ENCODE measurements at regions not wholly inside any gene's neighbourhood (a gene's known extent, or its start where the extent isn't known, plus 50 kb on each side); places are given as distances from the start of the nearest gene placed in this dataset.

DNA sequence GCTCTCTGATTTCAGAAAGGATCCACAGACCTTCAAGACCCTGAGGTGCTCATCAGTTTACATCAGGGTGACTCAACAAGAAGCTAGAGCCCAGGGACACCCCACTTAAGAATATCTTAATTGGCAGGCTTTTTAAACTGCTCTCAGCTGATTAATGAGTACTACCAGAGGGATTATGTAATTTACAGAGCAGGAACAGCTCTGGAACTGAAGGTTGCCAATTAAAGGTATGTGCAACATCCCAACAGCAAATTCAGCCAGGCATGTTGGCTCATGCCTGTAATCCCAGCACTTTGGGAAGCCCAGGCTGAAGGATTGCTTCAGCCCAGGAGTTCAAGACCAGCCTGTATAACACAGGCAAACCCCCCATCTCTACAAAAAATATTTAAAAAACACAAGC lies 295.7 kb downstream of the SETD4 start:
- H3K36me3 ChIP-seq (ENCODE audit: control insufficient read depth in 4 of 4, insufficient read depth in 4 of 4, low read length in 4 of 4) = no peaks in the 10 kb centered on the region
- no peak for ATAC-seq (ENCODE audit: insufficient read depth, low FRiP score)
- DNase-seq = no peak
- no peaks in the 10 kb centered on the region for H3K4me1 ChIP-seq (ENCODE audit: control insufficient read depth in 5 of 5, insufficient read depth in 5 of 5, low read length in 5 of 5)
- H3K9me3 ChIP-seq (ENCODE audit: control insufficient read depth in 4 of 4, insufficient read depth in 3 of 4, low read length in 3 of 4) = no peaks in the 10 kb centered on the region
- no peak overlapping the region for H3K27ac ChIP-seq (ENCODE audit: low read depth in 1 of 2, low read length in 1 of 2)
- no peaks in the 10 kb centered on the region for H3K27me3 ChIP-seq (ENCODE audit: control insufficient read depth in 3 of 3, insufficient read depth in 3 of 3, low read length in 2 of 3)
- H3K4me3 ChIP-seq = no peak overlapping the region
- TF ChIP-seq CTCF (IDR thresholded peaks at IDR 0.05; ENCODE audit: control extremely low read depth, extremely low read depth) = no peak
- H3K9ac ChIP-seq (ENCODE audit: insufficient read depth in 1 of 2, low read length in 2 of 2) = no peak overlapping the region

DNA sequence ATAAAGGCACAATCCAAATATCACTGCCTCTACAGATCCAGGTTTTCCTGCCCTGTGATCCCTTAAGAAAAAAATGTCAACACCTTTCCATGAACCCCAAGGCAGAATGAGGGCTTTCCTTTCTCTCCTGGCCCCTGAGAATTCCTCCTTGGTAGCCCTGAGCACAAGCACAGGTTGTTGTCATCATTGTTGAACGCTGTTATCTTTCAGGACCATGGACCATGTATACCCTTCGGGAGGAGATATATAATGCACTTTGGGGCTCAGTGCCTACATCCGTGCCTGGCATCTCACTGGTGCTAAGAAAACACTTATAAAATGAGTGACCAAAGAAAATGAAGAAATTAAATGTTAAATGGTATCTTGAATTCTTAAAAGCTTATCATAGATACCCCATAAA lies 296.2 kb downstream of the SETD4 start:
- 92% methylated on average over 3 of the region's 3 CpGs for WGBS, 2 donors
- TF ChIP-seq CTCF (IDR thresholded peaks at IDR 0.05; ENCODE audit: control extremely low read depth, extremely low read depth) = no peak
- no peak for ATAC-seq (ENCODE audit: insufficient read depth, low FRiP score)
- Histone ChIP-seq H3K27ac (ENCODE audit: low read depth in 1 of 2, low read length in 1 of 2) (no peak overlapping the region), H3K9me3 (ENCODE audit: control insufficient read depth in 4 of 4, insufficient read depth in 3 of 4, low read length in 3 of 4) (no peaks in the 10 kb centered on the region), H3K9ac (ENCODE audit: insufficient read depth in 1 of 2, low read length in 2 of 2) (no peak overlapping the region), H3K27me3 (ENCODE audit: control insufficient read depth in 3 of 3, insufficient read depth in 3 of 3, low read length in 2 of 3) (no peaks in the 10 kb centered on the region), H3K4me3 (no peak overlapping the region), H3K36me3 (ENCODE audit: control insufficient read depth in 4 of 4, insufficient read depth in 4 of 4, low read length in 4 of 4) (no peaks in the 10 kb centered on the region), H3K4me1 (ENCODE audit: control insufficient read depth in 5 of 5, insufficient read depth in 5 of 5, low read length in 5 of 5) (no peaks in the 10 kb centered on the region)
- DNase-seq = no peak

DNA sequence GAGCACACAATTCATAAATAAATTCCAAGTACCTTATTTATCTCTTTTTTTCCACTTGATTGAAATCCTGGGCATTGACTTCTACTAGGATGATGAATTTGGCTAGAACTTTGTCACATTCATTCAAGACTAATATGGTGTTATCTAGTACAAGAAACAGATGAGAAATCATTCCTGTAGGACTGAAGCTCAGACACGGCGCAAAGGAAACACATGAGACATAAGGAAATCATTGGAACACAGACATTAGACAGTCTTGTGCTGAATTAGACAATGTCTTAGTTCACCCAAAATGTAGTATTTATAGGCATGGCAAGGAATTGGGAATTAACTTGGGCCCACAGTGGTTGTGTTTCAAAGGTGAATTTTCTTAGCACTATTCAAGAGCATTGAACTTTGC lies 305.7 kb downstream of the SETD4 start:
- H3K27ac ChIP-seq (ENCODE audit: low read depth in 1 of 2, low read length in 1 of 2) = no peak overlapping the region
- peaks cover 0 to 5% (median 1%) of the 10 kb centered on the region in 4 donors for H3K9me3 ChIP-seq (ENCODE audit: control insufficient read depth in 4 of 4, insufficient read depth in 3 of 4, low read length in 3 of 4)
- H3K4me3 ChIP-seq = no peak overlapping the region
- no peaks in the 10 kb centered on the region for H3K36me3 ChIP-seq (ENCODE audit: control insufficient read depth in 4 of 4, insufficient read depth in 4 of 4, low read length in 4 of 4)
- no peak for TF ChIP-seq CTCF (IDR thresholded peaks at IDR 0.05; ENCODE audit: control extremely low read depth, extremely low read depth)
- peaks cover 0 to 7% (median 0%) of the 10 kb centered on the region in 3 donors for H3K27me3 ChIP-seq (ENCODE audit: control insufficient read depth in 3 of 3, insufficient read depth in 3 of 3, low read length in 2 of 3)
- no peaks in the 10 kb centered on the region for H3K4me1 ChIP-seq (ENCODE audit: control insufficient read depth in 5 of 5, insufficient read depth in 5 of 5, low read length in 5 of 5)
- no peak overlapping the region for H3K9ac ChIP-seq (ENCODE audit: insufficient read depth in 1 of 2, low read length in 2 of 2)
- WGBS, 2 donors = 78 to 86% methylated on average over 2 of the region's 2 CpGs
- ATAC-seq (ENCODE audit: insufficient read depth, low FRiP score) = no peak
- no peak for DNase-seq

DNA sequence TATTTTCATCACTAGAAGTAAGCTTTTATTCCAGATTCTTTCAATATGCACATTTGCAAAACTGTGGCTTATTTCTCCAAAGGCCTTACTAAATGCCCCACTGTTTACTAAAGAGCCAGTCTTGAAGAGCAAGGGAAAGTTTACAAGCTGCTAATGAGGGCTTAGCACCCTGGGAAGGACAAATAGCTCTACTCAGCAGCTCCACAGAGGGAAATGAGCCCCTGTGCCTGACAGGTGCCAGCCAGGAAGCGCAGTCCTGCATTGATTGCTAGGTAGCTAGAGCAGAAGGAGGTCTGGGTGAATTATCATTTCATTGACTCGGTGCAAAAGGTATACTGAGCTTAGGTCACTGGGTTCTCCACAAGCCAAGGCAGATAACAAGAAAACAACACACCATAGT lies 307.0 kb downstream of the SETD4 start:
- ATAC-seq (ENCODE audit: insufficient read depth, low FRiP score) (no peak), DNase-seq (no peak)
- no peak for TF ChIP-seq CTCF (IDR thresholded peaks at IDR 0.05; ENCODE audit: control extremely low read depth, extremely low read depth)
- peaks cover 0 to 7% (median 0%) of the 10 kb centered on the region in 3 donors for H3K27me3 ChIP-seq (ENCODE audit: control insufficient read depth in 3 of 3, insufficient read depth in 3 of 3, low read length in 2 of 3)
- H3K4me3 ChIP-seq = no peak overlapping the region
- no peaks in the 10 kb centered on the region for H3K36me3 ChIP-seq (ENCODE audit: control insufficient read depth in 4 of 4, insufficient read depth in 4 of 4, low read length in 4 of 4)
- 74 to 82% methylated on average over 2 of the region's 2 CpGs for WGBS, 2 donors
- H3K27ac ChIP-seq (ENCODE audit: low read depth in 1 of 2, low read length in 1 of 2) = no peak overlapping the region
- H3K9me3 ChIP-seq (ENCODE audit: control insufficient read depth in 4 of 4, insufficient read depth in 3 of 4, low read length in 3 of 4) = peaks cover 0 to 5% (median 1%) of the 10 kb centered on the region in 4 donors
- no peak overlapping the region for H3K9ac ChIP-seq (ENCODE audit: insufficient read depth in 1 of 2, low read length in 2 of 2)
- no peaks in the 10 kb centered on the region for H3K4me1 ChIP-seq (ENCODE audit: control insufficient read depth in 5 of 5, insufficient read depth in 5 of 5, low read length in 5 of 5)
